HK-2 (cell line): ENCODE measurements at regions not wholly inside any gene's neighbourhood (a gene's known extent, or its start where the extent isn't known, plus 50 kb on each side); places are given as distances from the start of the nearest gene placed in this dataset.

Experiments
- DNase-seq: peaks from one replicate; pipeline ENCODE4 v3.0.0-alpha.2; 2018; ENCODE audit not compliant: unreplicated experiment

GRCh38 chr5:156259618-156260017 lies 67.3 kb upstream of the SGCD start:
- DNase-seq = no peak

- DNase-seq = no peak
Observed at GRCh38 chr5:156261275-156261939, 65.6 kb upstream of the SGCD start.

GRCh38 chr5:156271569-156271968 lies 55.4 kb upstream of the SGCD start:
- no peak for DNase-seq

- DNase-seq = no peak
Observed at GRCh38 chr5:156272139-156272538, 54.8 kb upstream of the SGCD start.

- no peak for DNase-seq
Observed at GRCh38 chr5:156273325-156273724, 53.6 kb upstream of the SGCD start.

GRCh38 chr5:156274453-156274852 lies 52.5 kb upstream of the SGCD start:
- no peak for DNase-seq
